ENCODE measurements at regions not wholly inside any gene's neighbourhood (a gene's known extent, or its start where the extent isn't known, plus 50 kb on each side); places are given as distances from the start of the nearest gene placed in this dataset.

- TF ChIP-seq CTCF (conservative IDR thresholded peaks at IDR 0.05; ENCODE audit: low read depth, low read length): no peak
- TF ChIP-seq EZH2 (IDR thresholded peaks at IDR 0.05; ENCODE audit: borderline replicate concordance, low read depth, low read length, poor library complexity, severe bottlenecking): no peak
Measured at GRCh38 chr14:101217616-101218371, 314.3 kb upstream of the RTL1 start.

Measured in A673 (cell line).